Calu3 (cell line): ENCODE measurements at regions not wholly inside any gene's neighbourhood (a gene's known extent, or its start where the extent isn't known, plus 50 kb on each side); places are given as distances from the start of the nearest gene placed in this dataset.

Source experiments
- BruUV-seq: library from RNA; stranded (reverse); fragments of 400-500 nt; replicated peaks from 2 replicates; lab custom pipeline; 2021; lab: Mats Ljungman, UMichigan
- CTCF ChIA-PET: fragments of 300-600 bp; sonication (Branson Sonifier 250); formaldehyde crosslinking; loops from one replicate; lab custom pipeline; 2022; ENCODE audit warnings: antibody characterized with exemption; lab: Charles Lee
- DNase-seq: peaks from one replicate; pipeline ENCODE4 v3.0.0; 2022
- H3K27ac Mint-ChIP-seq: one replicate; pipeline ENCODE4 v1.8.0; 2022; ENCODE audit warnings: mixed read lengths; ENCODE audit not compliant: unreplicated experiment
- H3K27me3 Mint-ChIP-seq: one replicate; pipeline ENCODE4 v1.8.0; 2022; ENCODE audit warnings: mixed read lengths; ENCODE audit not compliant: unreplicated experiment
- H3K36me3 Mint-ChIP-seq: one replicate; pipeline ENCODE4 v1.8.0; 2022; ENCODE audit warnings: mild to moderate bottlenecking, moderate library complexity, mixed read lengths; ENCODE audit not compliant: insufficient read depth, unreplicated experiment
- H3K4me1 Mint-ChIP-seq: one replicate; pipeline ENCODE4 v1.8.0; 2022; ENCODE audit warnings: mild to moderate bottlenecking, low read depth, mixed read lengths; ENCODE audit not compliant: unreplicated experiment
- H3K4me3 Mint-ChIP-seq: one replicate; pipeline ENCODE4 v1.8.0; 2022; ENCODE audit warnings: mild to moderate bottlenecking, low read depth, moderate library complexity, mixed read lengths; ENCODE audit not compliant: unreplicated experiment
- H3K9me3 Mint-ChIP-seq: one replicate; pipeline ENCODE4 v1.8.0; 2022; ENCODE audit warnings: low read depth, mixed read lengths; ENCODE audit not compliant: unreplicated experiment
- CTCF ChIP-seq: fragments of 200-600 bp; IDR thresholded peaks from one replicate; pipeline ENCODE4 v1.8.0; 2022; ENCODE audit warnings: antibody characterized with exemption; ENCODE audit not compliant: unreplicated experiment
- intact Hi-C: fragments of 100-400 bp; cut with micrococcal nuclease; formaldehyde crosslinking; loops from one replicate; pipeline ENCODE4 v1.10.0; 2022; ENCODE audit not compliant: unreplicated experiment

GRCh38 chr2:217219164-217219520 lies 359.3 kb upstream of the TNP1 start:
- H3K4me3 Mint-ChIP-seq, result no peak overlapping the region
- peaks cover 18% of the 10 kb centered on the region for H3K36me3 Mint-ChIP-seq
- BruUV-seq, result no TSS peak
- no peak for TF ChIP-seq CTCF
- CTCF ChIA-PET, result no interaction called here
- peaks cover 2% of the 10 kb centered on the region for H3K9me3 Mint-ChIP-seq
- peaks cover 44% of the 10 kb centered on the region for H3K4me1 Mint-ChIP-seq
- intact Hi-C loops, result no loop called here
- H3K27me3 Mint-ChIP-seq, result no peaks in the 10 kb centered on the region
- peak overlapping the region; percentile 22 for H3K27ac Mint-ChIP-seq
- no peak for DNase-seq

- CTCF ChIA-PET, result no interaction called here
- Mint-ChIP-seq H3K27ac (no peak overlapping the region), H3K9me3 (peaks cover 2% of the 10 kb centered on the region), H3K4me3 (no peak overlapping the region), H3K27me3 (no peaks in the 10 kb centered on the region), H3K36me3 (peaks cover 15% of the 10 kb centered on the region), H3K4me1 (peaks cover 38% of the 10 kb centered on the region)
- no peak for DNase-seq
- BruUV-seq, result no TSS peak
- no peak for TF ChIP-seq CTCF
- intact Hi-C loops, result no loop called here
Measured at GRCh38 chr2:217218269-217219163, 358.7 kb upstream of the TNP1 start.

- H3K27ac Mint-ChIP-seq, result no peak overlapping the region
- TF ChIP-seq CTCF, result no peak
- CTCF ChIA-PET, result no interaction called here
Measured at GRCh38 chr2:217216982-217217381, 357.1 kb upstream of the TNP1 start.

GRCh38 chr2:217216316-217216715 lies 356.5 kb upstream of the TNP1 start:
- Mint-ChIP-seq H3K36me3 (peaks cover 5% of the 10 kb centered on the region), H3K9me3 (peaks cover 2% of the 10 kb centered on the region), H3K4me1 (peaks cover 25% of the 10 kb centered on the region), H3K4me3 (no peak overlapping the region), H3K27me3 (no peaks in the 10 kb centered on the region), H3K27ac (no peak overlapping the region)
- no TSS peak for BruUV-seq
- no peak for TF ChIP-seq CTCF
- intact Hi-C loops, result no loop called here
- no peak for DNase-seq
- CTCF ChIA-PET, result interaction anchor here (0.5 to 0.7 kb wide), 2 partner anchors 10 to 50 kb away, joined by 3 to 4 read pairs; no protein-coding TSS in a partner anchor

More at GRCh38 chr2:217216982-217217381, 357.1 kb upstream of the TNP1 start:
- no peaks in the 10 kb centered on the region for H3K27me3 Mint-ChIP-seq
- peaks cover 5% of the 10 kb centered on the region for H3K36me3 Mint-ChIP-seq
- intact Hi-C loops, result no loop called here
- no peak overlapping the region for H3K4me3 Mint-ChIP-seq
- BruUV-seq, result no TSS peak
- DNase-seq, result no peak
- H3K9me3 Mint-ChIP-seq, result peaks cover 2% of the 10 kb centered on the region
- H3K4me1 Mint-ChIP-seq, result peaks cover 25% of the 10 kb centered on the region
